ENCODE measurements at regions not wholly inside any gene's neighbourhood (a gene's known extent, or its start where the extent isn't known, plus 50 kb on each side); places are given as distances from the start of the nearest gene placed in this dataset.
A peak's percentile ranks its signal among the peaks of the same experiment; 100 is the strongest.

DNA sequence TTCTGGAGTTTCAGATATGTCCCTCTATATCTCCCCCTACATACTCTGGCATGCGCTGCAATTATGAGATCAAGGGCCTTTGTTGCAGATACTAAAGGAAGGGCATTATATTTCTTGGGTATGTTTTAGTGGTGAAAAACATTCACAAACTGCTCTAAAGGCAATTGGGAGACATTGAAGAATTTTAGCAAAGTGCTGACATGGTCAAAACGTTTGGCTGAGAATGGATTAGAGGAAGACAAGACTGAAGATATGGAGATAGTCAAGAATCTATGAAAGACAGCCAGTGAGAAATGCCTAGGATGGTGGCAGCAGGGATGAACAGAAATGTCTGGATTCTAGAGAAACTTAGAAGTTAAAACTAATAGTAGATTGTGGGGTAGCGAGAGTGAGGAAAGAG, 104.5 kb upstream of the CABCOCO1 start:
- H3K9me3 ChIP-seq, result no peaks in the 10 kb centered on the region
- no peak for DNase-seq
- no peak overlapping the region for H3K4me3 Mint-ChIP-seq (ENCODE audit: unreplicated experiment)
- H3K36me3 Mint-ChIP-seq (ENCODE audit: insufficient read depth, unreplicated experiment), result no peaks in the 10 kb centered on the region
- no peak overlapping the region for H3K27ac Mint-ChIP-seq (ENCODE audit: unreplicated experiment)
- ChIA-PET POLR2A (no interaction called here), CTCF (no interaction called here)
- no peaks in the 10 kb centered on the region for H3K4me1 Mint-ChIP-seq (ENCODE audit: low read depth, unreplicated experiment)
- peaks cover 14% of the 10 kb centered on the region for H3K27me3 Mint-ChIP-seq (ENCODE audit: insufficient read depth, unreplicated experiment)
- BruUV-seq (replicated peaks), result no TSS peak
- TF ChIP-seq, protein P1, sequence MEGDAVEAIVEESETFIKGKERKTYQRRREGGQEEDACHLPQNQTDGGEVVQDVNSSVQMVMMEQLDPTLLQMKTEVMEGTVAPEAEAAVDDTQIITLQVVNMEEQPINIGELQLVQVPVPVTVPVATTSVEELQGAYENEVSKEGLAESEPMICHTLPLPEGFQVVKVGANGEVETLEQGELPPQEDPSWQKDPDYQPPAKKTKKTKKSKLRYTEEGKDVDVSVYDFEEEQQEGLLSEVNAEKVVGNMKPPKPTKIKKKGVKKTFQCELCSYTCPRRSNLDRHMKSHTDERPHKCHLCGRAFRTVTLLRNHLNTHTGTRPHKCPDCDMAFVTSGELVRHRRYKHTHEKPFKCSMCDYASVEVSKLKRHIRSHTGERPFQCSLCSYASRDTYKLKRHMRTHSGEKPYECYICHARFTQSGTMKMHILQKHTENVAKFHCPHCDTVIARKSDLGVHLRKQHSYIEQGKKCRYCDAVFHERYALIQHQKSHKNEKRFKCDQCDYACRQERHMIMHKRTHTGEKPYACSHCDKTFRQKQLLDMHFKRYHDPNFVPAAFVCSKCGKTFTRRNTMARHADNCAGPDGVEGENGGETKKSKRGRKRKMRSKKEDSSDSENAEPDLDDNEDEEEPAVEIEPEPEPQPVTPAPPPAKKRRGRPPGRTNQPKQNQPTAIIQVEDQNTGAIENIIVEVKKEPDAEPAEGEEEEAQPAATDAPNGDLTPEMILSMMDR (IDR thresholded peaks at IDR 0.05; ENCODE audit: insufficient read depth in 1 of 2, low read depth in 1 of 2, low read length in 1 of 2, severe bottlenecking in 1 of 2, unreplicated experiment in 1 of 2), result no peak
- H3K9me3 Mint-ChIP-seq (ENCODE audit: unreplicated experiment), result no peaks in the 10 kb centered on the region
- no peaks in the 10 kb centered on the region for H3K4me1 ChIP-seq
- no peaks in the 10 kb centered on the region for H3K36me3 ChIP-seq (ENCODE audit: control insufficient read depth, insufficient read depth, low read length)
- intact Hi-C loops (cut with micrococcal nuclease; ENCODE audit: unreplicated experiment), result no loop called here
- no peaks in the 10 kb centered on the region for H3K27me3 ChIP-seq (replicated peaks; ENCODE audit: control insufficient read depth, insufficient read depth, low read length)
- no peak overlapping the region for H3K4me3 ChIP-seq (ENCODE audit: low read depth, low read length)

DNA sequence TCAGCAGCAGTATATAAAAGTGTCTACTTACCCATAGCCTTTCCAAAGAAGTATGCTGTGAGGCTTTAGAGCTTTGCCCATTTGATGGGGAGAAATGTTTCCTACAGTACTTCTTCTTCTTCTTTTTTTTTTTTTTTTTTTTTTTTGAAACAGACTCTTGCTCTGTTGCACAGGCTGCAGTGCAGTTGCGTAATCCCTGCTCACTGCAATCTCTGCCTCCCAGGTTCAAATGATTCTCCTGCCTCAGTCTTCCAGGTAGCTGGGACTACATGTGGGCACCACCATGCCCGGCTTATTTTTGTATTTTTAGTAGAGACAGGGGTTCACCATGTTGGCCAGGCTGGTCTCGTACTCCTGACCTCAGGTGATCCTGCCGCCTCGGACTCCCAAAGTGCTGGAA, 101.7 kb upstream of the TMEM26 start:
- ChIA-PET CTCF (no interaction called here), POLR2A (no interaction called here)
- peaks cover 11% of the 10 kb centered on the region for H3K27me3 Mint-ChIP-seq (ENCODE audit: insufficient read depth, unreplicated experiment)
- no peak overlapping the region for H3K27ac Mint-ChIP-seq (ENCODE audit: unreplicated experiment)
- H3K9me3 Mint-ChIP-seq (ENCODE audit: unreplicated experiment), result no peaks in the 10 kb centered on the region
- TF ChIP-seq, protein P1 (IDR thresholded peaks at IDR 0.05; ENCODE audit: insufficient read depth in 1 of 2, low read depth in 1 of 2, low read length in 1 of 2, severe bottlenecking in 1 of 2, unreplicated experiment in 1 of 2), result no peak
- Histone ChIP-seq H3K4me3 (ENCODE audit: low read depth, low read length) (no peak overlapping the region), H3K4me1 (no peaks in the 10 kb centered on the region), H3K27me3 (replicated peaks; ENCODE audit: control insufficient read depth, insufficient read depth, low read length) (no peaks in the 10 kb centered on the region), H3K9me3 (no peaks in the 10 kb centered on the region), H3K36me3 (ENCODE audit: control insufficient read depth, insufficient read depth, low read length) (no peaks in the 10 kb centered on the region)
- no peak overlapping the region for H3K4me3 Mint-ChIP-seq (ENCODE audit: unreplicated experiment)
- intact Hi-C loops (cut with micrococcal nuclease; ENCODE audit: unreplicated experiment), result loop anchor here (5.0 kb wide), 1 partner anchor 323 kb away; no protein-coding TSS in a partner anchor
- peak in 1 of 2 experiments; percentile 22 for DNase-seq
- no peaks in the 10 kb centered on the region for H3K4me1 Mint-ChIP-seq (ENCODE audit: low read depth, unreplicated experiment)
- no TSS peak for BruUV-seq (replicated peaks)
- no peaks in the 10 kb centered on the region for H3K36me3 Mint-ChIP-seq (ENCODE audit: insufficient read depth, unreplicated experiment)

DNA sequence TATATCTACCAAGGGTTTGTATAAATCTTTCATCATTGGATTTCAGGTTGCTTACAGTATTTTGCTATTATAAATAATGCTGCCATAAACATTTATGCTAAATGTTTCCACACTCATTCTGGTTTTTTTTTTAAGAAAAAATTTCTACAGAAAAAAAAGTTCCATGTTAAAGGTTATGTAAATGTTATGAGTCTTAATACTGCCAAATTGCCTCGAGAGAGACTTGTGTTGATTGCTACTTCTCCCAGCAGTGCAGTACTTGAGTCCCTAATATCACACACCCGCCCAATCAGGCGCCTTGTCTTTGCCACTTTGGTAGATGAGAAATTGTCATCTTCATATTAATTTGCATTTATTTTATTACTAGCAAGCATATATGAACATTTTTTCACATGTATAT, 96.7 kb upstream of the TMEM26 start:
- TF ChIP-seq, protein P1 (IDR thresholded peaks at IDR 0.05; ENCODE audit: insufficient read depth in 1 of 2, low read depth in 1 of 2, low read length in 1 of 2, severe bottlenecking in 1 of 2, unreplicated experiment in 1 of 2), result no peak
- no peak overlapping the region for H3K4me3 Mint-ChIP-seq (ENCODE audit: unreplicated experiment)
- Histone ChIP-seq H3K27me3 (replicated peaks; ENCODE audit: control insufficient read depth, insufficient read depth, low read length) (no peaks in the 10 kb centered on the region), H3K4me3 (ENCODE audit: low read depth, low read length) (no peak overlapping the region), H3K9me3 (no peaks in the 10 kb centered on the region), H3K4me1 (no peaks in the 10 kb centered on the region), H3K36me3 (ENCODE audit: control insufficient read depth, insufficient read depth, low read length) (no peaks in the 10 kb centered on the region)
- intact Hi-C loops (cut with micrococcal nuclease; ENCODE audit: unreplicated experiment), result loop anchor here (5.0 kb wide), 1 partner anchor 318 kb away; no protein-coding TSS in a partner anchor
- H3K27ac Mint-ChIP-seq (ENCODE audit: unreplicated experiment), result no peak overlapping the region
- BruUV-seq (replicated peaks), result no TSS peak
- ChIA-PET POLR2A (no interaction called here), CTCF (no interaction called here)
- no peaks in the 10 kb centered on the region for H3K9me3 Mint-ChIP-seq (ENCODE audit: unreplicated experiment)
- DNase-seq, result no peak
- no peaks in the 10 kb centered on the region for H3K36me3 Mint-ChIP-seq (ENCODE audit: insufficient read depth, unreplicated experiment)
- no peaks in the 10 kb centered on the region for H3K4me1 Mint-ChIP-seq (ENCODE audit: low read depth, unreplicated experiment)
- H3K27me3 Mint-ChIP-seq (ENCODE audit: insufficient read depth, unreplicated experiment), result peaks cover 10% of the 10 kb centered on the region
